Activated naive CD8-positive, alpha-beta T cell treated with anti-CD3 and anti-CD28 coated beads, Interleukin-2, amount 50 U/mL, for 24 hours (primary cell): ENCODE measurements at regions not wholly inside any gene's neighbourhood (a gene's known extent, or its start where the extent isn't known, plus 50 kb on each side); places are given as distances from the start of the nearest gene placed in this dataset.
"Not testable (repeated sequence)": the region's sequence is repeated elsewhere in the genome, so short reads cannot be mapped to it uniquely, and the experiment has no call there.

Experiments
- ATAC-seq: fragments of 150-1000 bp; cut with Tn5 transposase; one replicate; pipeline ENCODE4 v1.10.0; 2021
- DNase-seq: peaks from one replicate; pipeline ENCODE4 v3.0.0; 2021
- H3K27ac Mint-ChIP-seq: one replicate; pipeline ENCODE4 v1.8.0; 2021; ENCODE audit warnings: mild to moderate bottlenecking, mixed read lengths
- H3K27me3 Mint-ChIP-seq: one replicate; pipeline ENCODE4 v1.8.0; 2021; ENCODE audit warnings: mixed read lengths
- H3K36me3 Mint-ChIP-seq: one replicate; pipeline ENCODE4 v1.8.0; 2021; ENCODE audit warnings: low read depth, mixed read lengths
- H3K4me1 Mint-ChIP-seq: one replicate; pipeline ENCODE4 v1.8.0; 2021; ENCODE audit warnings: mixed read lengths
- H3K4me3 Mint-ChIP-seq: one replicate; pipeline ENCODE4 v1.8.0; 2021; ENCODE audit warnings: mild to moderate bottlenecking, moderate library complexity, mixed read lengths
- H3K9me3 Mint-ChIP-seq: one replicate; pipeline ENCODE4 v1.8.0; 2021; ENCODE audit warnings: mixed read lengths

- Mint-ChIP-seq H3K27ac (no peak overlapping the region), H3K4me3 (no peak overlapping the region), H3K27me3 (peaks cover 4% of the 10 kb centered on the region), H3K36me3 (no peaks in the 10 kb centered on the region), H3K4me1 (peaks cover 13% of the 10 kb centered on the region), H3K9me3 (peaks cover 3% of the 10 kb centered on the region)
- no peak for ATAC-seq
- no peak for DNase-seq
These were observed 322.2 kb upstream of the MYT1L start for GRCh38 chr2:2653231-2653630.

GRCh38 chr2:2650608-2651375, 319.7 kb upstream of the MYT1L start:
- H3K9me3 Mint-ChIP-seq: no peaks in the 10 kb centered on the region
- DNase-seq (no peak), ATAC-seq (no peak)

DNA sequence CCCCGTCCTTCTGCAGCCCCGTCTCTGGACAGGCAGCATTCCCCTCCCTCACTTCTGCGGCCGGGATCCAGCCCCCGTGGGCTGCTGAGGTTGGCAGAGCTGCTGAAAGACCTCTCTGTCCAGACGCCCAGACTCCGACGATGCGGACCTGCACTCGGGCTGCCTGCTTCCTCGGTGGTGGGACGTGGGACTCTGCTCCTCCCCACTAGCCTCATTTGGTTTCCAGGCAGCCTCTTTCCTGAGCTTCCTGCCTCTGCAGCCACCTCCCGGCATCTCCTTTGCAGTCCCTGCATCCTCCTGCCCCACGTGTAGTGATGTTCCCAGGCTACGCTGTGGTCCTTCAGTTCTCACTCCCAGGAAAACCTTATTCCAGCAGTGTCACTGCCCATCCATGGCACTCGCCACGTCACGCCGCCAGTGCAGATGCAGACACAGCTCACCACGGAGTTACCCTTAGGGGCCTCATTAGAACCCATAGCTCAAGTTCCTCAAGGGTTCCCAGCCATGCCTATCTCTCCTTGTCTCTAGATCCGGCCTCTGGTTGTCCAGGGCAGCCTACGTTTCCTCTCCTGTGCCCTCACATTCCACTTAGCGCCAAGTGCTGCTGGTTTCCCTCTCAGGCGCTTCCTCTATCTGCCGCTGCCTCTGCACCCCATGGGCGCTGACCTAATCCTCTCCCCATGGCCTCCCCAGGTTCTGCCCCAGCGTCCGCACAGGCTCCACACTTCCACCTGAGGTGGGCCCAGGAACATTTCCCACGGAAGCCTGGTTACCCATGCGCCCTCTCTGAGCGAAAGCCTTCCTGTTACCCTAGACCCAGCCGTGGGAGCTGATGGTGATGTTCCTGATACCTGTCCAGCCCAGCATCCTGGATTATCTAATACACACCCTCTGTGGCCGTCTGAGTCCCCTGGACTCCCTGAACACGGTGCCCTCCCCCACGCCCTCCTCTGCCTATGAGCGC, 318.3 kb upstream of the MYT1L start:
- Mint-ChIP-seq H3K4me3 (no peak overlapping the region), H3K27ac (no peak overlapping the region), H3K9me3 (no peaks in the 10 kb centered on the region), H3K4me1 (peaks cover 28% of the 10 kb centered on the region), H3K27me3 (no peaks in the 10 kb centered on the region), H3K36me3 (no peaks in the 10 kb centered on the region)
- DNase-seq (no peak), ATAC-seq (no peak)

More at GRCh38 chr2:2650608-2651375, 319.7 kb upstream of the MYT1L start:
- H3K27ac Mint-ChIP-seq: no peak overlapping the region
- H3K36me3 Mint-ChIP-seq: no peaks in the 10 kb centered on the region
- H3K27me3 Mint-ChIP-seq: peaks cover 4% of the 10 kb centered on the region
- peaks cover 24% of the 10 kb centered on the region for H3K4me1 Mint-ChIP-seq
- H3K4me3 Mint-ChIP-seq: no peak overlapping the region

DNA sequence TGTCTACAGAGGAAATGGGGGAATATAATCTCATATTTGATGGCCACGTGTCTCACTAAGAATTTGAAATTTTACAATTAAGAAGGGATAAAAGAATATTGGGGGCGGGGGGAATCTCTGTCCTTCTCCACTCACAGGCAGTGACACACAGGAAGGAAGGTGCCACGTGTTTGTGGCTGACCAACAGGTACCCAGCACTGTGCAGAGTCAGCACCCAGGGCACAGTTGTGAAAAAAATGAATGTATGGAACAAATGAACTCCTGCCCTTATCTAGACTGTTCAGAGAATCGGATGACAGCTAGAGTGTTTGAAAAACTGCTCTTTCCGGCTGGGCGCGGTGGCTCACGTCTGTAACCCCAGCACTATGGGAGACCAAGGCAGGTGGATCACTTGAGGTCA, 317.0 kb upstream of the MYT1L start:
- no peak for DNase-seq
- peaks cover 30% of the 10 kb centered on the region for H3K4me1 Mint-ChIP-seq
- H3K36me3 Mint-ChIP-seq: no peaks in the 10 kb centered on the region
- H3K4me3 Mint-ChIP-seq: no peak overlapping the region
- no peaks in the 10 kb centered on the region for H3K27me3 Mint-ChIP-seq
- peaks cover 5% of the 10 kb centered on the region for H3K9me3 Mint-ChIP-seq
- H3K27ac Mint-ChIP-seq: no peak overlapping the region
- peak; percentile 54 for ATAC-seq

DNA sequence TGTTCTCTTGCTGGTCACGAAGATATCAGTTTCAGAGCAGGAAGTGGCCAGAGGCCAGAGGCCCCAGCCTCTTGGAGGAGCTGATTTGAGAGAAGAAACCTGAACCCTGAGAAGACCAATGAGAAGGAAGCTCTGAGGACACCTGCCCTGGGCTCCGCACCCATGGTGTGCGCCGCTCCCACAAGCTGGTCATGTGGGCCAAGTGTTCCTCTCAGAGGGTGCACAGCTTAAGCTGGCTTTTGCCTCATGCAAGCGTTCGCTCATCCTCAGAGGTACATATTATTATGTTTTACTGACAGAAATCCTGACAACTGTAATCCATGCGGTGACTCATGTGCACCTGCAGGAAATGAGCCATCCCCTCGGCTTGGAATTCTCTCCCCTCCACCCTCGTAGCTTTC, 316.1 kb upstream of the MYT1L start:
- peaks cover 30% of the 10 kb centered on the region for H3K4me1 Mint-ChIP-seq
- ATAC-seq: peak; percentile 27
- no peaks in the 10 kb centered on the region for H3K27me3 Mint-ChIP-seq
- no peak overlapping the region for H3K27ac Mint-ChIP-seq
- peak overlapping the region; percentile 26 for H3K4me3 Mint-ChIP-seq
- no peaks in the 10 kb centered on the region for H3K36me3 Mint-ChIP-seq
- no peak for DNase-seq
- H3K9me3 Mint-ChIP-seq: peaks cover 5% of the 10 kb centered on the region

DNA sequence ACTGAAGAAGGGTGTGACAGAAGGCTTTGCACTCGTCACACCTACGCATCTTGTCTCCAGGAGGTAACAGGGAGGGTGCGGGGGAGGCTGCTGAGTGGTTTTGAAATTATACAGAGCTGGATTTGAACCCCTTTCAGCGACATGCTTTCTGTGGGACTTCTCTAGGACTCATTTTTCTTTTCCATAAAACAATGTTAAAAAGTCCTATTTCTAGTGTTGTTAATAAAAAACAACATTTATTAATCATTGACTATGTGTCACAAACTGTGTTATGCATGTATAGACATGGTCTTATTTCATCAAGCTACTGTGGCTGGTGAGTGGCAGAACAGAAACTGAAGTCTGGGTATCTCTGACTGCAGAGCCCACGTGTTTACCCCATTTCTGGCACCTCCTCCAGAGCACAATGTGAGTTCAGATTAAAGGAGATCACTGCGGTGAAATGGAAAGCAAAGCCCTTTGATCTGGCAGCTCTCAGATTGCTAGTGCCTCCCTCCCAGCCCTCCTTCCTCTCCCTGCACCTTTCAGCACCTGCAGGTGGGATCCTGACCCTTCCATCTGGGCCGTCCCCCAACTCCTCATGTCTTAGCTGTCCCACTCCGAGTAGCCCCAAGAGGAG, 315.5 kb upstream of the MYT1L start:
- no peaks in the 10 kb centered on the region for H3K27me3 Mint-ChIP-seq
- peaks cover 30% of the 10 kb centered on the region for H3K4me1 Mint-ChIP-seq
- no peaks in the 10 kb centered on the region for H3K36me3 Mint-ChIP-seq
- peak overlapping the region; percentile 26 for H3K4me3 Mint-ChIP-seq
- ATAC-seq (peak; percentile 86), DNase-seq (peak; percentile 39)
- peaks cover 5% of the 10 kb centered on the region for H3K9me3 Mint-ChIP-seq
- H3K27ac Mint-ChIP-seq: no peak overlapping the region

- no peaks in the 10 kb centered on the region for H3K27me3 Mint-ChIP-seq
- no peaks in the 10 kb centered on the region for H3K36me3 Mint-ChIP-seq
- H3K9me3 Mint-ChIP-seq: peaks cover 5% of the 10 kb centered on the region
- DNase-seq (no peak), ATAC-seq (no peak)
- no peak overlapping the region for H3K4me3 Mint-ChIP-seq
- H3K4me1 Mint-ChIP-seq: peaks cover 30% of the 10 kb centered on the region
- no peak overlapping the region for H3K27ac Mint-ChIP-seq
These were observed 314.2 kb upstream of the MYT1L start for GRCh38 chr2:2645162-2645855.

DNA sequence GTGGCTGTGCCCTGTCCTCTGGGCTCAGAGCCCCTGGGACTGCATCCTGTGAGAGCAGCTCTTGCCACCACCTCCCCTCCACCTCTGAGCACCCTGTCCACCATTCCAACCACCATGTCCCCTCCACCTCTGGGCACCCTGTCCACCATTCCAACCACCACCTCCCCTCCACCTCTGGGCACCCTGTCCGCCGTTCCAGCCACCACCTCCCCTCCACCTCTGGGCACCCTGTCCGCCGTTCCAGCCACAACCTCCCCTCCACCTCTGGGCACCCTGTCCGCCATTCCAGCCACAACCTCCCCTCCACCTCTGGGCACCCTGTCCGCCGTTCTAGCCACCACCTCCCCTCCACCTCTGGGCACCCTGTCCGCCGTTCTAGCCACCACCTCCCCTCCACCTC, 313.7 kb upstream of the MYT1L start:
- not testable (repeated sequence) for H3K27me3 Mint-ChIP-seq, H3K9me3 Mint-ChIP-seq, H3K36me3 Mint-ChIP-seq, H3K4me3 Mint-ChIP-seq, DNase-seq, H3K27ac Mint-ChIP-seq, ATAC-seq
- H3K4me1 Mint-ChIP-seq: peaks cover 30% of the 10 kb centered on the region

DNA sequence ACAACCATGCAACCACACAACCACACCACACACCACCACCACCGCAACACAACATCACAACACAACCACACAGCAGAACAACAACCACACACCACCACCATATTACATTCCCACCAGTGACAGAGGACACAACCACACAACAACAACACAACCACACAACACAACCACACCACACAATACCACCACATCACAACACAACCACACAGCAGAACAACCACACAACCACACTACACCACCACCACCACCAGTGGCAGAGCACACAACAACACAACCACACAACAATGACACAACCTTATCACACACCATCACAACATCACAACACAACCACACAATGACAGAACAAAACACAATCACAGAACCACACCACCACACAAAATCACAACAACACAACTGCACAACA, 313.0 kb upstream of the MYT1L start:
- Mint-ChIP-seq H3K27ac (no peak overlapping the region), H3K36me3 (no peaks in the 10 kb centered on the region)

DNA sequence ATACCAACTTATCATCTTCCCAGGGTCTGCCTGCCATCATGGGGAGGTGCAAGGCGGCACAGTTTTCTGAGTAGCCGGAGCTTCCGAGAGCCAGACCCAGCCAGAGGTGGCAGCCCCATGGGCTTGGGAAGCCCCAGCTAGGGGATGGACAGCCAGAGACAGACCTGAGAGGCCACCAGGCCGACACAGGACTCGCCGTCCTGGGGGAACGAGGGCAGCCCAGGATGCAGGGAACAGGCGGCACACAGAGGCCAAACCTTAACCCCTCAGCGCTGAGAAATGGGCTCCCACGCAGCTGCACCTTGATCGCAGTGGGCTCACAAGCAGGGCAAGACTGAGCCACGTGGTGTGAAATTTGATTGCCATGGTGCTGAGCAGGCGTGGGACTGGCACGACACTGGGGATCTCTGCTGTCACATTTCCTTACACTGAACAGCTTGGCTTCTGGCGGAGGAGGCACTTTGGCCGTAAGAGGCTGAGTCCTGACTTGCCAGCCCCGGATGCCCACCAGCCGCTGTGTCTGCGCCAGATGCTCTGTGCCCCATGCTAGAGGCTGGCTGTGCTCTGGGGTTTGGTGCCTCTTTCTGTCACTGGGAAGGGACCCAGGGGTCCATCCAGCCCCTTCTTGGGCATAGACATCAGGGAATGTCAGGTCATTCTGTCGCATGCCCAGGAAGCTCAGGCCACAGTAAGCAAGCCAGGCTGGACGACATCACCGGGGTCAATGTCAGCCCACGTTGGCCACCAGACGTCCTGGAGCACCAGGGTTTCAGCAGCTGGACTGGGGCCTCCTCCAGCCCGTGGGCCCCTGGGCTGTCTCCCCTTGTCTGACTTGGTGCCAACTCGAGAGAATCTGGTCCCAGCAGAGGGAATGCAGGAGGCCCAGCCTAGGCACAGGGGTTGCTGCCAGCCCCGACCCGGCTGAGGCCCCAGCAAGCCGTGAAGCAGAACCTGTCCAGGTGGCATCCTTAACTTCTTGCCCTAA, 312.1 kb upstream of the MYT1L start:
- Mint-ChIP-seq H3K4me3 (no peak overlapping the region), H3K4me1 (peaks cover 28% of the 10 kb centered on the region), H3K9me3 (peaks cover 5% of the 10 kb centered on the region), H3K27me3 (no peaks in the 10 kb centered on the region), H3K27ac (no peak overlapping the region), H3K36me3 (no peaks in the 10 kb centered on the region)
- ATAC-seq (no peak), DNase-seq (no peak)

More for the DNA sequence above, 313.0 kb upstream of the MYT1L start:
- H3K27me3 Mint-ChIP-seq: no peaks in the 10 kb centered on the region
- H3K4me1 Mint-ChIP-seq: peaks cover 30% of the 10 kb centered on the region
- no peak for ATAC-seq
- DNase-seq: no peak
- H3K9me3 Mint-ChIP-seq: peaks cover 5% of the 10 kb centered on the region
- no peak overlapping the region for H3K4me3 Mint-ChIP-seq

DNA sequence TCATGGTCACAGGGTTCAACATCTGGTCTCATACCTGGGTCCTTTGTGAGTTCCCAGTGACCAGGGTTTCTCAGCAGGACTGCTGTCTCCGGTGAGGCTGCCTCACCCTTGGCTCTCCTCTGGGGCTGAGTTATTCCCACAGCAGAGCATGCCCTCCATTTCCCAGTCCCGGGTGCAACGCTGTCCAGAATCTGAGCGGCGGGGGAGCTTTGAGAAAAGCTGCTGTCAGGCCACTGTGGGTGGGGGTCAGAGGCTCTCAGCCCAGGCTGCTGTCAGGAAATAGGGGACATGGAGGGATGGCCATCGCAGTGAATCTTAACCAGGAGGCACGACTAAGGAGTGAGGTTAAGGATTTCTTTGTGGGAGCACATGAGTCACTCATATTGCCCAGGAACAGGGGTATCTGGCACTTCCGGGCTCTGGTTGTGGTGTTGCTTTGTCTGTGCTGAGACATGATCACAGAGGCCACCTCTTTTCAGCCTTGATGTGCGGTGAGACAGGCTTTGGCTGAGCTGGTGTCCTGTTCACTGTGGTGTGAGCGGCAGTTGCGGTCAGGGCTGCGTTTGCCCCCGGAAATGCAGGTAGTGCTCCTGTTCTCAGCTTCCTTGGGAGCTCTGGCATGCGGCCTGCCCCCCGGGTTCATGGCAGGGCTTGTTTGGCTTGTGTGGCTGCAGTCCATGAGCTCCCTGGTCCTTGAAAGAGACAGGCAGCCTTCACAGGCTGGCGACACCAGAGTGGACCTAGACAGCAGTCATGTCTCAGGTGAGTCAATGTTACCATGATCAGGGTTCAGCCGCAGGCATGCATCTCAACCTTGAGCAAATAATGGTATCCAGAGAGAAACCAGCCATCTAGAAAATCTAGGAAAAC, 310.7 kb upstream of the MYT1L start:
- DNase-seq (no peak), ATAC-seq (no peak)
- H3K27me3 Mint-ChIP-seq: no peaks in the 10 kb centered on the region
- H3K4me3 Mint-ChIP-seq: no peak overlapping the region
- H3K9me3 Mint-ChIP-seq: peaks cover 5% of the 10 kb centered on the region
- H3K4me1 Mint-ChIP-seq: peaks cover 15% of the 10 kb centered on the region
- no peaks in the 10 kb centered on the region for H3K36me3 Mint-ChIP-seq
- no peak overlapping the region for H3K27ac Mint-ChIP-seq

- DNase-seq (no peak), ATAC-seq (no peak)
- Mint-ChIP-seq H3K36me3 (no peaks in the 10 kb centered on the region), H3K27me3 (no peaks in the 10 kb centered on the region), H3K9me3 (peaks cover 5% of the 10 kb centered on the region), H3K4me3 (no peak overlapping the region), H3K27ac (no peak overlapping the region), H3K4me1 (peaks cover 6% of the 10 kb centered on the region)
These were observed 309.7 kb upstream of the MYT1L start for GRCh38 chr2:2640818-2641217.
